HG03354 (cell line): ENCODE measurements at regions not wholly inside any gene's neighbourhood (a gene's known extent, or its start where the extent isn't known, plus 50 kb on each side); places are given as distances from the start of the nearest gene placed in this dataset.
A peak's percentile ranks its signal among the peaks of the same experiment; 100 is the strongest.
"Not testable (repeated sequence)": the region's sequence is repeated elsewhere in the genome, so short reads cannot be mapped to it uniquely, and the experiment has no call there.

Experiments
- ATAC-seq: cut with Tn5 transposase; IDR thresholded peaks from one replicate; pipeline ENCODE4 v1.9.1; 2021; ENCODE audit warnings: mild to moderate bottlenecking; ENCODE audit not compliant: unreplicated experiment, poor library complexity, severe bottlenecking

- no peak for ATAC-seq
Observed at GRCh38 chr12:87612996-87613395, 416.2 kb downstream of the C12orf50 start.

GRCh38 chr12:87608321-87608720, 420.9 kb downstream of the C12orf50 start:
- ATAC-seq, result no peak

- ATAC-seq, result no peak
Observed at GRCh38 chr12:87603727-87604126, 425.5 kb downstream of the C12orf50 start.

- no peak for ATAC-seq
Observed at GRCh38 chr12:87599459-87599858, 429.7 kb downstream of the C12orf50 start.

GRCh38 chr12:87597114-87597513, 432.1 kb downstream of the C12orf50 start:
- no peak for ATAC-seq

- ATAC-seq, result no peak
Observed at GRCh38 chr12:87596636-87597035, 432.6 kb downstream of the C12orf50 start.

- no peak for ATAC-seq
Observed at GRCh38 chr12:87596134-87596533, 433.1 kb downstream of the C12orf50 start.

- no peak for ATAC-seq
Observed at GRCh38 chr12:87585882-87586557, 443.2 kb downstream of the C12orf50 start.

- not testable (repeated sequence) for ATAC-seq
Observed at GRCh38 chr12:87579091-87579490, 450.1 kb downstream of the C12orf50 start.

- no peak for ATAC-seq
Observed at GRCh38 chr12:87575906-87576305, 453.3 kb downstream of the C12orf50 start.

GRCh38 chr12:87566918-87567317, 462.3 kb downstream of the C12orf50 start:
- ATAC-seq, result not testable (repeated sequence)

GRCh38 chr12:87556985-87557384, 472.2 kb downstream of the C12orf50 start:
- ATAC-seq, result no peak

GRCh38 chr12:87531213-87531612, 498.0 kb downstream of the C12orf50 start:
- not testable (repeated sequence) for ATAC-seq

- no peak for ATAC-seq
Observed at GRCh38 chr12:87529413-87529812, 499.8 kb downstream of the C12orf50 start.

GRCh38 chr12:87520968-87521367, 508.2 kb downstream of the C12orf50 start:
- no peak for ATAC-seq

GRCh38 chr12:87518481-87518880, 510.7 kb downstream of the C12orf50 start:
- ATAC-seq, result no peak

- ATAC-seq, result no peak
Observed at GRCh38 chr12:87518036-87518435, 511.2 kb downstream of the C12orf50 start.

- ATAC-seq, result no peak
Observed at GRCh38 chr12:87513536-87514280, 515.5 kb downstream of the C12orf50 start.

- ATAC-seq, result no peak
Observed at GRCh38 chr12:87511371-87511770, 517.8 kb downstream of the C12orf50 start.

- ATAC-seq, result peak; percentile 63
Observed at GRCh38 chr12:87509237-87509820, 519.9 kb downstream of the C12orf50 start.

GRCh38 chr12:87491598-87491997, 537.6 kb downstream of the C12orf50 start:
- ATAC-seq, result no peak
